DOHH2 (cell line): ENCODE measurements at regions not wholly inside any gene's neighbourhood (a gene's known extent, or its start where the extent isn't known, plus 50 kb on each side); places are given as distances from the start of the nearest gene placed in this dataset.

Experiments
- H3F3A ChIP-seq: fragments of 200-600 bp; sonication (generic), shearing (Covaris generic); 2 replicates; pipeline ENCODE4 v1.6.0; 2016; ENCODE audit warnings: antibody characterized with exemption, mild to moderate bottlenecking; ENCODE audit not compliant: control insufficient read depth, insufficient read depth
- H3K27ac ChIP-seq: fragments of 200-600 bp; sonication (generic); 2 replicates; pipeline ENCODE4 v1.5.1; 2014; ENCODE audit warnings: low read depth, mild to moderate bottlenecking, low read length, moderate library complexity
- H3K27me3 ChIP-seq: fragments of 200-600 bp; sonication (generic); 2 replicates; pipeline ENCODE4 v1.6.1; 2014; ENCODE audit warnings: mild to moderate bottlenecking, low read length, mixed read lengths; ENCODE audit not compliant: control insufficient read depth
- H3K36me3 ChIP-seq: fragments of 200-600 bp; sonication (generic); 2 replicates; pipeline ENCODE4 v1.6.1; 2014; ENCODE audit warnings: mild to moderate bottlenecking, low read length, moderate library complexity, mixed read lengths; ENCODE audit not compliant: control insufficient read depth
- H3K4me1 ChIP-seq: fragments of 200-600 bp; sonication (generic); 2 replicates; pipeline ENCODE4 v1.6.1; 2014; ENCODE audit warnings: mild to moderate bottlenecking, low read length, mixed read lengths; ENCODE audit not compliant: control insufficient read depth
- H3K4me2 ChIP-seq: fragments of 200-600 bp; sonication (generic); 2 replicates; pipeline ENCODE4 v1.6.0; 2014; ENCODE audit warnings: mild to moderate bottlenecking, low read length, moderate library complexity
- H3K4me3 ChIP-seq: fragments of 200-600 bp; sonication (generic); 2 replicates; pipeline ENCODE4 v1.5.1; 2014; ENCODE audit warnings: mild to moderate bottlenecking, low read length, mixed read lengths
- H3K79me2 ChIP-seq: fragments of 200-600 bp; sonication (generic); 2 replicates; pipeline ENCODE4 v1.6.1; 2014; ENCODE audit warnings: mild to moderate bottlenecking, low read length, mixed read lengths; ENCODE audit not compliant: control insufficient read depth
- H3K9me2 ChIP-seq: fragments of 200-600 bp; sonication (generic); replicated peaks from 2 replicates; pipeline ENCODE4 v1.6.1; 2014; ENCODE audit warnings: mild to moderate bottlenecking, low read length, mixed read lengths; ENCODE audit not compliant: control insufficient read depth
- H3K9me3 ChIP-seq: fragments of 200-600 bp; sonication (generic); 2 replicates; pipeline ENCODE4 v1.6.1; 2014; ENCODE audit warnings: antibody characterized with exemption, low read length, mixed read lengths; ENCODE audit not compliant: control insufficient read depth, insufficient read depth
- H4K20me1 ChIP-seq: fragments of 200-600 bp; sonication (generic); 2 replicates; pipeline ENCODE4 v1.6.0; 2014; ENCODE audit warnings: low read depth, mild to moderate bottlenecking, antibody characterized with exemption, low read length, moderate library complexity; ENCODE audit not compliant: control insufficient read depth, insufficient read depth
- EZH2phosphoT487 ChIP-seq: fragments of 200-600 bp; sonication (generic); IDR thresholded peaks from 2 replicates; pipeline ENCODE4 v1.6.1; 2017; ENCODE audit warnings: borderline replicate concordance, mild to moderate bottlenecking, antibody characterized with exemption, low read length, moderate library complexity, mixed read lengths
- TF ChIP-seq, protein P1 (sequence below): fragments of 200-600 bp; sonication (generic); IDR thresholded peaks from one replicate; pipeline ENCODE4 v1.5.1; 2014; ENCODE audit warnings: antibody characterized with exemption, mild to moderate bottlenecking, low read depth, low read length; ENCODE audit not compliant: poor library complexity, severe bottlenecking

GRCh38 chr20:61115364-61116065 lies 136.5 kb upstream of the CDH4 start:
- Histone ChIP-seq H3K4me3 (no peak overlapping the region), H3K79me2 (no peaks in the 10 kb centered on the region), H3K27me3 (no peaks in the 10 kb centered on the region), H3K36me3 (no peaks in the 10 kb centered on the region), H3K4me2 (no peak overlapping the region), H4K20me1 (no peaks in the 10 kb centered on the region), H3F3A (no peaks in the 10 kb centered on the region), H3K4me1 (no peaks in the 10 kb centered on the region), H3K9me2 (no peaks in the 10 kb centered on the region), H3K27ac (no peak overlapping the region), H3K9me3 (no peaks in the 10 kb centered on the region)
- TF ChIP-seq, protein P1, sequence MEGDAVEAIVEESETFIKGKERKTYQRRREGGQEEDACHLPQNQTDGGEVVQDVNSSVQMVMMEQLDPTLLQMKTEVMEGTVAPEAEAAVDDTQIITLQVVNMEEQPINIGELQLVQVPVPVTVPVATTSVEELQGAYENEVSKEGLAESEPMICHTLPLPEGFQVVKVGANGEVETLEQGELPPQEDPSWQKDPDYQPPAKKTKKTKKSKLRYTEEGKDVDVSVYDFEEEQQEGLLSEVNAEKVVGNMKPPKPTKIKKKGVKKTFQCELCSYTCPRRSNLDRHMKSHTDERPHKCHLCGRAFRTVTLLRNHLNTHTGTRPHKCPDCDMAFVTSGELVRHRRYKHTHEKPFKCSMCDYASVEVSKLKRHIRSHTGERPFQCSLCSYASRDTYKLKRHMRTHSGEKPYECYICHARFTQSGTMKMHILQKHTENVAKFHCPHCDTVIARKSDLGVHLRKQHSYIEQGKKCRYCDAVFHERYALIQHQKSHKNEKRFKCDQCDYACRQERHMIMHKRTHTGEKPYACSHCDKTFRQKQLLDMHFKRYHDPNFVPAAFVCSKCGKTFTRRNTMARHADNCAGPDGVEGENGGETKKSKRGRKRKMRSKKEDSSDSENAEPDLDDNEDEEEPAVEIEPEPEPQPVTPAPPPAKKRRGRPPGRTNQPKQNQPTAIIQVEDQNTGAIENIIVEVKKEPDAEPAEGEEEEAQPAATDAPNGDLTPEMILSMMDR, result no peak

- Histone ChIP-seq H3K4me3 (no peak overlapping the region), H3K27ac (no peak overlapping the region), H3F3A (no peaks in the 10 kb centered on the region), H3K9me3 (no peaks in the 10 kb centered on the region), H3K27me3 (no peaks in the 10 kb centered on the region), H3K36me3 (no peaks in the 10 kb centered on the region), H3K4me1 (no peaks in the 10 kb centered on the region), H3K79me2 (no peaks in the 10 kb centered on the region), H3K9me2 (no peaks in the 10 kb centered on the region), H4K20me1 (no peaks in the 10 kb centered on the region), H3K4me2 (no peak overlapping the region)
- TF ChIP-seq, protein P1, result no peak
- TF ChIP-seq EZH2phosphoT487, result no peak
Observed at GRCh38 chr20:61117725-61118124, 134.3 kb upstream of the CDH4 start.

DNA sequence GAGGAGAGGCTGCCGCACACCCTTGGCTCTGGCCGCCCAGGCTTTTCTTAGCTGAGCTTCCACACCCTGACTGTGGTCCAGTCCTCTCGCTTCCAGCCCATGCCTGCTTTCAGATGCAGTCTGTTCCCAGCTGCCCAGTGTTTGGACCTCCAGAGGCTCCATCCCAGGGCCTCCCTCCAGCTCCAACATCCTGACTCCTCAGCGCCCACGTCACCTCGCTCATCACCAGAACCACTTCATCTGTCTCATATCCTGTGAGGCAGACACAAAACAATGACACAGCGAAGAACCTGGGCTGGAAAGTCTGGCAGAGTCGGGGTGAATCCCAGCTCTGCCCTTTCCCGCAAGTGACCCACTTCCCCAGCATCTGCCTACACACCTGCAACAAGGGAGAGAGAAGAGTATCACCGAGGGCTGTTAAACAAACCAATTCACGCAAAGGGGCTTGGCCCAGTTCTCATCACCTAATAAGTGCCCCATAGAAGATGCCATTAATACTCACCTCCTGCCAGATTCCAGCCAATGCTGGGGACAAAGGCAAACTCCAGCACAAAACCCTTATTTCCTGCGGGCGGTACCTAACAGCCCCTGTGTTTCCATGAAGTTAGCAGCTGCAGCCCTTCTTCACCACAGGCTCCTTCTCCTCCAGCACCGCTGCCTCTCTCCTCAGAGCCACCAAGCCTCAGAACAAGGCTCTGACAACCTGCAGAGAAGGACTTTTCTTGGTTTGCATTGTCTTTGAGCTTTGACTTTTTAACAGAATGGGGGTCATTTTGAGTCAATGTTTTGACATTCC lies 133.4 kb upstream of the CDH4 start:
- H3K4me2 ChIP-seq, result no peak overlapping the region
- H3F3A ChIP-seq, result no peaks in the 10 kb centered on the region
- H3K4me3 ChIP-seq, result no peak overlapping the region
- H3K9me2 ChIP-seq, result no peaks in the 10 kb centered on the region
- no peaks in the 10 kb centered on the region for H3K36me3 ChIP-seq
- no peak overlapping the region for H3K27ac ChIP-seq
- no peaks in the 10 kb centered on the region for H3K4me1 ChIP-seq
- no peaks in the 10 kb centered on the region for H3K27me3 ChIP-seq
- no peaks in the 10 kb centered on the region for H3K79me2 ChIP-seq
- no peaks in the 10 kb centered on the region for H3K9me3 ChIP-seq
- H4K20me1 ChIP-seq, result no peaks in the 10 kb centered on the region
- no peak for TF ChIP-seq EZH2phosphoT487
- TF ChIP-seq, protein P1, result no peak
